ENCODE measurements at regions not wholly inside any gene's neighbourhood (a gene's known extent, or its start where the extent isn't known, plus 50 kb on each side); places are given as distances from the start of the nearest gene placed in this dataset.
"Not testable (repeated sequence)": the region's sequence is repeated elsewhere in the genome, so short reads cannot be mapped to it uniquely, and the experiment has no call there.

DNA sequence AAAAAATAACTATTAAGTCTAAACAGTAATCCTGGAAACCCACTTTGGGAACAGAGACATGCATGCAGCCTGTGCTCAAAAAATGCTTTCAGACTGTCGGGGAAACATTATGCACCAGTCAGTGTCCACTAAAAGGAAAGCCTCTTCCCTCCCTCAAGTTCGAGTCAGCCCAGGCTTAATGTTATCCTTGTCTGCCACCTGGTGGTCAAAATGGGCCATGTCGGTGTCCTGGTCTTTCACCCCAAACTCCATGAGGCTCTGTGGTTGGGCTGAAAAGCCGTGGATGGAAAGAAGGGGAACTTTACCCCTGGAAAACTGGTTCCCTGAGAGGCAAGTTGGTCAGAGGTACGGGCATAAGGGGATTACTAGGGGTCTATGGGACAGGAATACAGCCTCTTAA lies 88.4 kb upstream of the ZNF492 start:
- DNase-seq: peak in 2 of 5 donors; percentile 6 to 8

DNA sequence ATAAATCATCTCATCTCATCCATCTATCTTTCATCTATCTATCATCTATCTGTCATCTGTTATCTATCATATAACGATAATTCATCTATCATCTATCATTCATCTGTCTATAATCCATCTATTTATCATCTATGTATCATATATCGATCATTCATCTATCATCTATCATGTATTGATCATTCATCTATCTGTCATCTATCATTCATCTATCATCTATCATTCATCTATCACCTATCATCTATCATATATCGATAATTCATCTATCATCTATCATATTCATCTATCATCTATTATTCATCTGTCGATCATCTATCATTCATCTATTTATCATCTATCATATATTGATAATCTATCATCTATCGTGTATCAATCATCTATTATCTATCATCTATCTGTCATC lies 100.4 kb upstream of the ZNF492 start:
- no peak for DNase-seq

DNA sequence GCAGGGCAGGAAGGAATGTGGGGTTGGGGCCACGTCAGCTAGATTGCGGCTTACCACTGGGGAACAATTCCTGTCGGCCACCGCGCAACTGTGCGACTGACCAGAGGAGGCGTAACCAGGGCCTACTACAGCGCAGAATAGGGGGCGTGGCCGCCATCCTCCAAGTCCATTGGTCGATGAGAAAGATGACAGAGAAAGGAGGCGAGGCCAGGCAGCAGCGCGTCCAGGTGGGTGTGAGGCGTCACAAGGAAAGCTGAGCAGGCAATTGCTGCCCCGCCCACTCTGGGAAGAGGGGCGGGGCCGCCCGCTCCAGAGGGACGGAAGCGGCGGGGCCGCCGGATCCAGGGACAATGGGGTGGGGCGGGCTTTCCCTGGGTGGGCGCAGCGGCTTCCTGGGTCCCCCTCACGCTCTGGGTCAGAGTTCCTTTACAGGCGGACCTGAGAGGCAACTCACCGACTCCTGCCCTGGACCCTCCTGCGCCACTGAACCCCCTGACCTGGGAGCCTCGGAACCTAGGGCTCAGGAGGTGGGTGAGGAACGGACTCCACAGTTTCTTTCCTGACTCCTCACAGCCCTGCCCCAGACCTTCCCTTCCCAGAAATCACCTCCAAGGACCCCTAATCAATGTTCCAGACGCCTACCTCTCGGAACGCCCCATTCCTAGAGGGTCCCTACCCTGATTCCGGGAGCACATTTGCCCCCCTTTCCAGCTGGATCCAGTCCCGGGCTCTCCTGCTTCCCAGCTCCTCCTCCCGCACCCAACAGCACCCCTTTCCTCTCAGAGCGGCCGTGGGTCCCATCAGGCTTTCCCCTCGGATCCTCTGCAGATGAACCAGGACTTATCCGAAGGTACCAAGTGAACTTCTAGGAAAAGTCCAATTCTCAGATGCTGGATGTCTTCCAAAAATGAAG lies 101.5 kb upstream of the ZNF492 start:
- DNase-seq: no peak

DNA sequence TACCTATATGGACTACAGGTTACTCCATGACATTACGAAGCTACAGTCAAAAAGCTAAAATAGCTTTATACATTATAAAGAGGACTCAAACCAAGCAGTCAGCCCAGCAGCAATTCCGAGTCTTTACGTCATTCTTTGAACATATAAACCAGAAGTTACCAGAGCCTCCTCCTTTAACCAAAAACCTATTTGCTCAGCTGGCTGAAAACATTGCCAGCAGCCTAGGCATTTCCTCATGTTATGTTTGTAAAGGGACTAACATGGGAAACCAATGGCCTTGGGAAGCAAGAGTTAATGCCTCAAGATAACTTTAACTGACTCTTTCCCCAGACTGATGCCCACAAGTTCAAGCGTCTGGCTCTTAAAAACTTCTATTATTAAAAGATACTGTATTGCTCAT lies 104.1 kb upstream of the ZNF492 start:
- DNase-seq: no peak

DNA sequence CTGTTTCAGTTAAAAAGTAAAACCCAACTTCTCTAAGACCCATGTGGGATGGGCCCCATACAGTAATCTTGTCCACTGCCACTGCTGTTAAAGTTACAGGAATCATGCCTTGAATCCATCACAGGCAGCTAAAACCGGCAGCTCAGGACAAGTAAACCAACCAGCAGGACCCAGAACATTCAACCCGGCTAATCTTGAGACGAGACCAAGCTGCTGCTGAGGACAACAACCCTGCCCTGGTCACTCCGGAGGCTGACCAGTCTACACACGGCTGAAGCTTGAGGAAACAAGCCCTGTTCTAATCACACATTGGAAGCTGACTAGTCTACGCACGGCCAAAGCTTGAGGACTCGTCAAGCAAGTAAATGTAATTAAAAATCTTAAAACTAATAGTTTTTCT lies 105.2 kb upstream of the ZNF492 start:
- DNase-seq: no peak

DNA sequence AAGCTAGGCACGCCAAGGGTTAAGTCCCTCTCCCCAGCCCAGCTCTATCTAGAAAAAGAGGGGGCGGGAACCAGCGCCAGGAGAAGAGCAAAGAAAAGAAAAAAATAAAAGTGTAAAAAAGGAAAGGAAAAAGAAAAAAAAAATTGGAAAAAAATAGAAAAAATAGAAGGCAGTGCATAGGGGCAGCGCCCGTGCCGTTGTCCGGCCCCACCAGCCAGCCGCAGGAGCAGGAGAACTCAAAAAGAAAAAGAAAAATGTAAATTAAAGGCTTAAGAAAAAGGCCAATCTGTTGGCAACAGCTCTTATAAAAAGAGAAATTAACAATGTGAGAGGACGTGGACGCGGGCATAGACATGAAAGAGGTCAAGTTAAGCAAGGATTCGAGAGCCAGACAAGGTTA lies 105.4 kb upstream of the ZNF98 start:
- no peak for DNase-seq

DNA sequence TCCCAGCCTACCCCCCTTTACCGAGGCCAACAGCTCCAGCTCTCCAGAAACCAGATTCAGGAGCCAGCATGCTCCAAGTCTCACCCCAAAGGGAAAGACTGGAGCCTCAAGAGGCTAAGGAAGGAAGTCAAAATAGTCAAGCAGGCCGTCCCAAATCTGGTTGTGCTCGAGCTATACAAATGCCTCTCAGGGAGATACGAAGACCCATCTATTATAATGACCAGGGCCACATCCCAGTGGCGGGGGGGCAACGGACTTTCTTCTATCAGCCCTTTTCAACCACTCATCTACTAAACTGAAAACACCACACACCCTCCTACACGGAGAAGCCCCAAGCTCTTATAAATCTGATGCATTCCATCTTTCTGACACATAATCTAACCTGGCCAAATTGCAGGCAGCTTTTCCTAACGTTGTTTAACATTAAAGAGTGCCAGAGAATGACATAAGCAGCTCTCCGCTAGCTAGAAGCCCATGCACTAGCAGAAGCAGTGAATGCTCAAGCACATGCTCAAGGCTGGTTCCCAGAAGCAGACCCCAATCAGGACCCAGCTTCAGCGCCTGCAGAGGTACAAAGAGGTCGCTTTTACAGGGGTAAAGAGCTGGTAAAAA lies 104.6 kb upstream of the ZNF98 start:
- DNase-seq: no peak

GRCh38 chr19:22523940-22524339 lies 101.8 kb upstream of the ZNF98 start:
- no peak for DNase-seq

DNA sequence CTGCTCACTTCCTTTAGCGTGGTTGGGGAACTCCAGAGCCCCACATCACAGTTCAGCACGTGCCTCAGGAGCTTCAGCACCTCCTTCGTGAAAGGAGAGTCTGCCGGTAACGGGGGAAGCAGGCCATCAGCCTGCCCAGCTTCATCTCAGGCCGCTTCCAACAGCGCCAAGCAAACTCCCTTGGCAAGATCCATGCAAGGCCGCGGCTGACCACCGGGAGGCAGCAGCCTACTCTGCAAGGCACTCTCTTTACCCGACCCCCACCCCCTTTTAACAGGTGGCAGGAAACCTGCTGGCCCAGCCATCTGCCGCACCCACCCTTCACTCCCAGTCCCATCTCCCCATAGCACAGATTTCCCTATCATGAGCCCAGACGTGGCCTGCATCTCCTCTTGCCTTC lies 97.4 kb upstream of the ZNF98 start:
- not testable (repeated sequence) for DNase-seq

GRCh38 chr19:22519152-22519551 lies 97.0 kb upstream of the ZNF98 start:
- no peak for DNase-seq

DNA sequence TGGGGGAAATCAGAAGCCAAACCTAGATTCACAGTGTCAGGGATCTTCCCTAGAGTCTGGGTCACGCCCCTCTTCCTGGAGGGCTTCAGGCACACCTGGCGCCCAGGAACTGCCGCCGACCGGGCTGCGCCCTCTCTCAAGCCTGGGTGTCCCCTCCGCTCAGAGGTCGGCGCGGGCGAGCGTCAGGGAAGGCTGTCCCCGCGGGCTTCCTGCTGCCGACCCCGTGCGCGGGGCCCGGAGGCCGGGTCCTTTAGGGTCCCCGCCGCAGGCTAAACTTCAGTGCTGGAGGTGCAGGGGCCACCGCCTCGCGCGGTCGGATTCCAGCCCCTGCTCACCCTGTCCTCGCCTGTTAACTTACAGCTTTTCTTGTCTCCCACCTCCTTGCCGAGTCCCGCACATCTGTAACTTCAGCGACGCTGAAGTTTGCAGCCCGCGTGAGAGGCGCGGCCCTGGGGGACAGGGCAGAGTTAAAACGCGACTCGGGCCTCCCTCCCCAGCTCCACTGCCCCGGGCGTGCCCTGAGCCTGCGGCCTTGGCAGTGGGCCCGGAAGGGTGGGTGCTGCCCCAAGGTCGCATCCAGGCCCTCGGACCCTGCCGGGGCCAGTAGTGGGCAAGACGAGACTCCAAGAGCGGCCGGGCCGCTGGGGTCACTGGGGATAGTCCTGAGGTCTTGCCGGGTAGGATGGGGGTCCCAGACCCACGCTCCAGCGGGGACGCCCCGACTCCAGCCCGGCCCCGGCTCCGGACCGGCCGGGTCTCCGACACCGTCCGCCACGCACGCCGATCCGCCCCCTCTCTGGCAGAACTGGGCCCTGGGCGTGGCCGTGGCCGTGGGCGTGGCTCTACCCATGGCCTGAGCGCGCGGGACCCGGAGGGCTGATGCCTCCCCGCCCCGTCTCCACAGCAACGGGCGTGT lies 95.6 kb upstream of the ZNF98 start:
- no peak for DNase-seq

- DNase-seq: no peak
Observed at GRCh38 chr19:22515435-22515834, 93.3 kb upstream of the ZNF98 start.

- no peak for DNase-seq
Observed at GRCh38 chr19:22503524-22503923, 81.4 kb upstream of the ZNF98 start.

- no peak for DNase-seq
Observed at GRCh38 chr19:22502766-22503165, 80.6 kb upstream of the ZNF98 start.

DNA sequence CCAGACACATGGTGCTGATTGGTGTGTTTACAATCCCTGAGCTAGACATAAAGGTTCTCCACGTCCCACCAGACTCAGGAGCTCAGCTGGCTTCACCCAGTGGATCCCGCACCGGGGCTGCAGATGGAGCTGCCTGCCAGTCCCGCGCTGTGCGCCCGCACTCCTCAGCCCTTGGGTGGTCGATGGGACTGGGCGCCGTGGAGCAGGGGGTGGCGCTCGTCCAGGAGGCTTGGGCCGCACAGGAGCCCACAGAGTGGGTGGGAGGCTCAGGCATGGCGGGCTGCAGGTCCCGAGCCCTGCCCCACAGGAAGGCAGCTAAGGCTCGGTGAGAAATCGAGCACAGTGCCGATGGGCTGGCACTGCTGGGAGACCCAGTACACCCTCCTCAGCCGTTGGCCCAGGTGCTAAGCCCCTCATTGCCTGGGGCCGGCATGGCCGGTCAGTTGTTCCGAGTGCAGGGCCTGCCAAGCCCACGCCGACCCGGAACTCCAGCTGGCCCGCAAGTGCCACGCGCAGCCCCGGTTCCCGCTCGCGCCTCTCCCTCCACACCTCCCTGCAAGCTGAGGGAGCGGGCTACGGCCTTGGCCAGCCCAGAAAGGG lies 76.8 kb upstream of the ZNF98 start:
- DNase-seq: not testable (repeated sequence)

- DNase-seq: no peak
Observed at GRCh38 chr19:22491746-22492145, 69.6 kb upstream of the ZNF98 start.

- not testable (repeated sequence) for DNase-seq
Observed at GRCh38 chr19:22483514-22483913, 61.4 kb upstream of the ZNF98 start.

GRCh38 chr19:22472180-22472637 lies 50.1 kb upstream of the ZNF98 start:
- no peak for DNase-seq
